ENCODE measurements at regions not wholly inside any gene's neighbourhood (a gene's known extent, or its start where the extent isn't known, plus 50 kb on each side); places are given as distances from the start of the nearest gene placed in this dataset.
"Not testable (repeated sequence)": the region's sequence is repeated elsewhere in the genome, so short reads cannot be mapped to it uniquely, and the experiment has no call there.

GRCh38 chr13:53411463-53411862 lies 382.9 kb downstream of the OLFM4 start:
- no peak for DNase-seq

- DNase-seq: no peak
Observed at GRCh38 chr13:53415135-53415534, 386.5 kb downstream of the OLFM4 start.

DNA sequence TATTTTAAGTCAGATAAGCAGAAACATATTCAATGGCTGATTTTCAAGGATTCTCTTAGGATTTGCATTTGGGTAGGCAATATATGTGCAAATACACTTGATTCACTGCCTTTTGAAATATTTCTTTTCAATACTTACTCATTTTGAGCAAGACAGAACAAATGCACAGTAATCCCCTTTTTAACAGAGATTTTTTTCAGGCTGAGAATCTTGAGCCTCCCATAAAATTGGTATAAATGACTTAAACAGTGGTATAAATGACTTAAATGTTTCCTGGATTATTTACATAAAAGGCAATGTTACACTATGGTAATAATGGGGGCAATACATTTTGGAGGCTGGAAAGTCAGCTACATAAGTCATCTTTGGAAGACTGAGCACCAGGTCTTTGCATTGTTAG lies 389.0 kb downstream of the OLFM4 start:
- DNase-seq: no peak

- DNase-seq: no peak
Observed at GRCh38 chr13:53422415-53422814, 393.8 kb downstream of the OLFM4 start.

- DNase-seq: no peak
Observed at GRCh38 chr13:53436396-53436795, 407.8 kb downstream of the OLFM4 start.

GRCh38 chr13:53439439-53440225 lies 411.0 kb downstream of the OLFM4 start:
- DNase-seq: no peak

GRCh38 chr13:53442979-53443378 lies 414.4 kb downstream of the OLFM4 start:
- DNase-seq: no peak

DNA sequence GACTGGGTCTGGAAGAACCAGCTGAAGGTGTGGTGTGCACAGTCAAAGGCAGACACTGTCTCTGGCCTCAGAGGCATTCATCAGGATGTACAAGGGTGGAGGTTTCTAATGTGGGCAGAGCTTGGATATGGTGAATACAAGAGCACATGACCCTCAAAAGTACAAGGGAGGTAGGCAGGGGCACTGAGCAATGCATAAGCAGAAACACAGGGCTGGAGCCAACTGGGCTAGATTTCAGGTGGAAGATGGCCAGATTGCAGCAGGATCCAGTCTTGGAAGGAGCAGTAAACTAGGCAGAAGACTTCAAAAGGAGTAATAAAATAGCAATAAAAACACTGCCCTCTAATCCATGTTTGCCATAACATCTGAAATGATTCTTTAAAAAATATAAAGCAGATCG lies 417.1 kb downstream of the OLFM4 start:
- no peak for DNase-seq

GRCh38 chr13:53447456-53447855 lies 418.8 kb downstream of the OLFM4 start:
- DNase-seq: no peak

GRCh38 chr13:53447863-53448262 lies 419.2 kb downstream of the OLFM4 start:
- DNase-seq: no peak

DNA sequence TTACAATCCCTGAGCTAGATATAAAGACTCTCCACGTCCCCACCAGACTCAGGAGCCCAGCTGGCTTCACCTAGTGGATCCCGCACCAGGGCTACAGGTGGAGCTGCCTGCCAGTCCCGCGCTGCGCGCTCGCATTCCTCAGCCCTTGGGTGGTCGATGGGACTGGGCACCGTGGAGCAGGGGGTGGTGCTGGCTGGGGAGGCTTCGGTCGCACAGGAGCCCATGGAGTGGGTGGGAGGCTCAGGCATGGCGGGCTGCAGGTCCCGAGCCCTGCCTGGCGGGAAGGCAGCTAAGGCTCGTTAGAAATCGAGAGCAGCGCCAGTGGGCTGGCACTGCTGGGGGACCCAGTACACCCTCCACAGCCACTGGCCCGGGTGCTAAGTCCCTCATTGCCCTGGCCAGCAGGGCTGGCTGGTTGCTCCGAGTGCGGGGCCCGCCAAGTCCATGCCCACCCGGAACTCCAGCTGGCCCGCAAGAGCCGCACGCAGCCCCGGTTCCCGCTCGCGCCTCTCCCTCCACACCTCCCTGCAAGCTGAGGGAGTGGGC lies 423.7 kb downstream of the OLFM4 start:
- DNase-seq: not testable (repeated sequence)

DNA sequence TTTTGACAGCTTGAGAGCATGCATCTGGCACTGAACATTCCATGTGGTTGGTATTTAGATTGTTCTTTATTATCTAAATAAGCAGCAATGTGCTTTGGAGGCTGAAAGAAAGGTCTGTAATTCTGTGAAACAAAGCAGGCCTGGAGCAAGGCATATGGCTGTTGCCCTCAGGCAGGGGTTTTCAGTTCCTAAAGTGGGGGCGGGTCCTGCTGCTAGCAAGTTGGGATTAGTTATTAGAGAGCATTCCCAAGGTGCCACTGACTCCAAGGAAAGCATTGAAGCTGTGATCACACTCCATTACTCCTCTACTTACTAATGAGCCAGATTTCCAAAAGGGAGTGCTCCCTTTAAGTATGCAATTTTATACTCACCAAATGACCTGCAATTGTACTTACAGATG lies 432.2 kb downstream of the OLFM4 start:
- DNase-seq: no peak

DNA sequence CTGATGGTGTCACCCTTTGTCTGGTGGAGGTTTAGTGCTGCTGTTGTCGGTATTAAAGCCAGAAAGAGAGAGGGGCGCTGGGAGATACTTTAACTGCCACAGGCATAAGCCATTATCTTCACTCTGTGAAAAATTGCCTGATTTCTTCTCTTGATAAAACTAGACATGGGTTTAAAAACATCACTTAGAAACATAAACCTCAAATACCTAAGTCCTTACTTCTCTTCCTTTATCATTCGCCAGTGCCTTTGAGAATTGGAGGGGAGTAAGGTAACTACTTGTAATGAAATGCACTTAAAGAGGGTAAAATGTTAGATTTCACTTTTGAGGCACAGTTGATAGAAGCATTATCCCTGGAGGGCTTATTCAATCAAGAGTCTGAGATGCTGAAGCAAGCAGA lies 434.5 kb downstream of the OLFM4 start:
- no peak for DNase-seq

DNA sequence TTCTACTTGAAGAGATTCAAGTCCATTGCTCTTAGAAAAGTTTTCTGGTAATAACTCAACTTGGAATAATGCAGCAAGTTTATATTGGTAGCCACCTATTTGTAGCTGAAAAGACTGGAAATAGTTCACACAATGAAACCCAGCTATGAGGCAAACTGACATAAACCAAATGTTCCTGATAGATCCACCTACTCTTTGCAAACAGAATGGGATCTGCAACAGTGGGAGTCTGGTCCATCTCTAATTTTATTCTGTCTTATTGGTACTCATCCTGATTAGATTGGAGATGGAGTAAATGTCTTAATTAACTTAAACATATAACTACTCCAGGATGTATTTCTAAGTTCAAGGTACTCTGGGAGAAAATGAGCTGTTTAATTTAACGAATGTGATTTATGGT lies 438.0 kb downstream of the OLFM4 start:
- DNase-seq: no peak

DNA sequence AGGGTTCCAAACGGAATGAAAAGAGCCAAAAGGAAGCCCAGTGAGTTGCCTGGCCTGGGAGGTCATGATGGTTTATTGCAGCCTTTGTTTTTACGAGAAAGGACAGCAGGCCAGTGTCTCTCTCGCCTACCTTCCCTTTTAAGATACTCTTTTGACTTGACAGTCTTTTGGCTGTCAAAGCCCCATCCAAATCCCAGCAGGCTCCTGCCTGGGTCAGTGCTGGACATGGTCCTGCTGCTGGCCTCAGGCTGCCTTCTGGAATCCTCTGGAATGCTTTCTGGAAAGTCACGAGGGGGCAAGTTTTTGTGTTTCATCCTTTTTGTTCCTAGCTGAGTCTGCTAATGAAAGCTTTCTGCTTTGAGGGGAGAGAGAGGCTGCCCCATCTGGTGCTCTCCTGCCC lies 444.8 kb downstream of the OLFM4 start:
- DNase-seq: no peak

DNA sequence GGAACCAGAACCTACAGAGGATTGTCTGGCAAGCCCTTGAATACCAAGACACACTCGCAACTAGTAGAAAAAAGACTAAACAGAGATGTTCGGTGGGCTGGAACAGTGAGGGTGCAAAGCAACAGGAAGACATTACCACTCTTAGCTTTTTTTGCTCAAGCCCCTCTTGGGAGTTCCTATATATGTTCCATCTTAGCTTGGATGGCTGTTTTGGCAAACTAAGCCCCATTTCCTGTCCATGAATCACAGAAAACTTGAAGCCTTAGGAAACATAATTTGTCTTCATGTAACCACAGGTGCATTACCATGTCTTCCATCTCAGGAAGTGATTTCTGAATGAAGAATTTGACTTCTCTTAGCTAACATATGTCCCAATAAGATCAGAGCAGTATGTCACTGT lies 446.3 kb downstream of the OLFM4 start:
- DNase-seq: no peak

DNA sequence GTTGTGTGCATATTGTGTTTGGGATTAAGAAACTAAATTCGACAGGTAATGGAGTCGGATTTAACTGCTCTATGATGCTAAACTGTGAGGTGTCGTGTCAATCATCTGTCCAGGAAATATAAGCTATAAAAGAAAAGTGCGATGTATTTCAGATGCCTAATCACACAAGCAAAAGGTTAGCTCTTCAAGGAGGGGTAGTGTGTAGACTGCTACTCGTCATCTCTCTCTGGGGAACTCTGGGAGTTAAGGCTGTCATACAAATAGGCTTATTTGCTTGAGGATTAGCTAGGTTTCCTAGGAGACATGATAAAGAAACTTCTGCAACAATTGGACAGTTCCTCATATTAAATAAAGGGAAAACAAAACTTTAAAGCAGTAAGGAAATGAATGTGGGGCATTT lies 462.1 kb downstream of the OLFM4 start:
- no peak for DNase-seq

- DNase-seq: no peak
Observed at GRCh38 chr13:53494406-53494805, 465.8 kb downstream of the OLFM4 start.

- DNase-seq: no peak
Observed at GRCh38 chr13:53499576-53500133, 471.0 kb downstream of the OLFM4 start.

DNA sequence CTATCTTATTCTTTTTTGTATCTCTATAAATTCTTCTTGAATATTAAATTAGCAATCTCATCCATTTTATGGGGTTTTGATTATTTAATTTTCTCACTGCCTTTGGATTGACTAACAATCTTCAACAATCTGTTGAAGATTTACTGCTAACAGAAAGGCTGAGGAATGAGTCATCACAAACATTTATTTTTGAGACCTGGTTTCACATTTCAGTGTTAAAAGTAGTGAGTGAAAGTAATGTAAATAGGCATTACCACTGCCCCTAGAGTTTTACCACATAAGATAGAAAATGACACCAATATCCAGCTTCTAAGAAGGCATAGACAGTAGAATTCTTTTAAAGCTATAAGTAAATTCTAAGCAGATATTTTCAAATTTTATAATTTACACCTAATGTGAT lies 472.8 kb downstream of the OLFM4 start:
- no peak for DNase-seq

GRCh38 chr13:53507741-53508140 lies 479.1 kb downstream of the OLFM4 start:
- no peak for DNase-seq

DNA sequence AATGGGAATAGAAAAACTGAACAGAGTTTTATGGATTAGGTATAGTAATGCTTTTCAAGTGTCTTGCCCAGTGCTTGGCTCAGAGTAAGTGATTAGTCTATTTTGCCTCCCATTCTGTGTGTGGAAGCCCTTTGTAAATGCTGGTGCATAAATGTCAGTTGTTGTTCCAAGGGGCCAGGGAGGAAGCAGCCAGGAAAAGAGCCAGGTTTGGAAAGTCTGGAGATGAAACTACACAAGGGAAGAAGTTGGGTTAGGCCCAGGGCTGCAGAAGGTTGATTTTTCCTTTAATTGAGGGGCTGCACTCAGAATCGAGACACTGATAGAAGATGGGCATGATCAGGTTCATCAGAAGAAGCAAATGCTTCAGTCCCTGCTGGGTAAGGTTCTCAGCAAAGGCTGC lies 484.0 kb downstream of the OLFM4 start:
- DNase-seq: no peak

- no peak for DNase-seq
Observed at GRCh38 chr13:53513226-53513625, 484.6 kb downstream of the OLFM4 start.

DNA sequence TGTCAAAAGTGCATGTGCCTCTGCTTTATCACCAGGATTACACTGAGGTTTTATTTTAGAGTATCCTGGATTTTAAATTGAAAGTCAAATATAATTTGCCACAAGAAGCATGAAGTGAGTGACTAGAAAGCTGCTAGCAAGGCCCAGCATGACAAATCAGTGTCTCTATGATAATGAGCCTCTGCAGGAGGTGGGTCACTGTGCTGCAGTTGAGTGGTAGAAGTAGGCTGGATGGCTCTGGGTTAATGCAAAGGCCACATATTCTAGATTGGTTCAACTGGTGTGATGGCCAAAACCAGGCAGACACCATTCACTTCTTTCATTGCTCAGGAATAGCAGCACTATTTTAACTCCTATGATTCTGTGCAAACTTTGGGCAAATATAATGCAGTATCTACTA lies 491.5 kb downstream of the OLFM4 start:
- DNase-seq: no peak

DNA sequence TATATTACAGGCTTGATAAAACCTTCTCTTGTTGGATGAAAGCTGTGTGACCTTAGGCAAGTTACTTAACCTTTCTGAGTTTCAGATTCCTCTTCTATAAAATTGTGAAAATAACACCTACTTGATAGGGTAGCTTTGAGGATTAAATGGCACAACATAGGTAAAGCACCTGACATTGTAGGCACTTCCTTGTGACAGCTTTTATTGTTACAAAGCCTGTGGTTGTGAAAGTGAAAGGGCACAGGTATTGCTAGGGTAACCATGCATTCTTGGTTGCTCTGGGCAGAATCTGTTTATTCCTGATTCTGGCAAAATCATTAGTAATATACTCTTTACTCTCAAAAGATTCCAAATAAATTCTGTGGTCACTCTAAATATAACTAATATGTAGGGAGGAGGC lies 493.4 kb downstream of the OLFM4 start:
- DNase-seq: no peak

All from DMS 273 treated with DMSO at 0.1 percent for 48 hours (cell line).